Pancreas (tissue), 10 donors: ENCODE measurements at regions not wholly inside any gene's neighbourhood (a gene's known extent, or its start where the extent isn't known, plus 50 kb on each side); places are given as distances from the start of the nearest gene placed in this dataset.
"Not testable (repeated sequence)": the region's sequence is repeated elsewhere in the genome, so short reads cannot be mapped to it uniquely, and the experiment has no call there.

ENCODE experiments used
- ATAC-seq, 4 donors: fragments of 200-7000 bp; cut with Tn5 transposase; one replicate each; pipeline versions ENCODE4 v1.8.0 to v1.9.1; 2020; ENCODE audit warnings: mild to moderate bottlenecking in 4 of 4, moderate library complexity in 4 of 4
- DNase-seq, 6 donors: peaks; one replicate each; pipeline ENCODE4 v3.0.0-alpha.2; 2020
- FAIRE-seq: peaks from 2 replicates; lab custom pipeline; 2012; peaks lifted over from hg19 to GRCh38; lab: Jason Lieb, UNC
- H3K27ac ChIP-seq, 4 donors: fragments of 200-600 bp; sonication (generic); 1 replicate in 3 of 4; 2 replicates in 1 of 4; pipeline versions ENCODE4 v1.5.0 to v1.8.0; 2020
- H3K27me3 ChIP-seq, 4 donors: fragments of 200-600 bp; one replicate each; pipeline ENCODE4 v1.8.0; 2021
- H3K36me3 ChIP-seq, 3 donors: fragments of 200-600 bp; sonication (generic) in 1 of 3; one replicate each; pipeline versions ENCODE4 v1.5.0 to v1.8.0; 2020 to 2021
- H3K4me1 ChIP-seq, 3 donors: fragments of 200-600 bp; one replicate each; pipeline ENCODE4 v1.8.0; 2021
- H3K4me3 ChIP-seq, 4 donors: fragments of 200-600 bp; sonication (generic) in 2 of 4; one replicate each; pipeline versions ENCODE4 v1.5.0 to v1.8.0; 2020 to 2021
- H3K9me3 ChIP-seq, 4 donors: fragments of 200-600 bp; one replicate each; pipeline ENCODE4 v1.8.0; 2021
- whole genome bisulfite sequencing, 2 donors: extraction: QIAGEN DNeasy Blood & Tissue Kit; methylation state at CpG; one replicate each; pipeline ENCODE4 v1.1.7; 2013; 5-methylcytosine and 5-hydroxymethylcytosine counted together
- intact Hi-C, 3 donors: fragments of 100-400 bp; cut with DNase I; formaldehyde crosslinking; loops; one replicate each; pipeline versions ENCODE4 v1.11.1 to v1.14.2; 2022
- donor health status: healthy with polysubstance abuse.
- donor health status: DM: no; HTN: no; CAD: no; lungs with moderate emphysema.
- donor health status: DM: no; HTN: no; CAD: no.
- donor health status: control.
- donor health status: control.
- donor health status: Bipolar disorder and iron deficiency.
- donor health status: DM: yes; HTN: yes; CAD: no.
- donor health status: DM: no; HTN: no; CAD: no.
- donor health status: DM: no; HTN: no; CAD: no.
- donor health status: DM: yes; HTN: yes; CAD: no.

DNA sequence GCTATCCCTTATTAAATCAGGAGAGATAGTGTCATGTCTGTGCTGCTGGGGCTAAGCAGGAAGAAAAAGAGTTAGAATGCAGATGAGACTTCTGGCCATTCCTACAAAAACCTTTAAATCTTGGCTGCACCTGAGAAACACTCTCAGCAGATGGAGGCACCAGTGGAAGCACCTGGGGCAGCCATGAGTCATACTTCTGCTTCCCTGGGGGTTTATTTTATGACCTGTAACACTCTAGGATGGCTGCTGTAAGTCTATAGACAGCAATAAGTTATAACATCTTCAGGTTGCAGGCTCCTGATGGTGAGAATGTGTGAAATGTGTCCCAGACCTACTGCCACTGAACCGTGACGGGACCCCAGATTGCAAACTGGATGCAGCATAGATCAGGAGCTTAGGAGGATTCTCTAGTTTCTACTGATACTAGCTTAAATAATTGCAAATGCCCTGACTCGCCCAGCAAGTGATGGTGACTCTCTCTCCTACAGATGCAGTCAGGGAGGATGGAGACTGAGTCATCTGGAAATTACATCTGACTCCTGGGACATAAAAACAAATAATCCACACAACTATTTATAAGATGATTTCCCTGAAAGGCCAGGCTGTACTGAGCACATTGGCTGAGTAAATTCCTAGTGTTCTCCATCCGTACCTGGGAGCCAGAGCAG is 479.2 kb downstream of the RPIA start:
- H3K4me1 ChIP-seq, H3K9me3 ChIP-seq, DNase-seq, H3K27ac ChIP-seq, H3K4me3 ChIP-seq, FAIRE-seq, H3K27me3 ChIP-seq, intact Hi-C loops, ATAC-seq, H3K36me3 ChIP-seq: not testable (repeated sequence)
- WGBS, 2 donors, result 36 to 45% methylated on average over 1 to 2 of the region's 4 CpGs

DNA sequence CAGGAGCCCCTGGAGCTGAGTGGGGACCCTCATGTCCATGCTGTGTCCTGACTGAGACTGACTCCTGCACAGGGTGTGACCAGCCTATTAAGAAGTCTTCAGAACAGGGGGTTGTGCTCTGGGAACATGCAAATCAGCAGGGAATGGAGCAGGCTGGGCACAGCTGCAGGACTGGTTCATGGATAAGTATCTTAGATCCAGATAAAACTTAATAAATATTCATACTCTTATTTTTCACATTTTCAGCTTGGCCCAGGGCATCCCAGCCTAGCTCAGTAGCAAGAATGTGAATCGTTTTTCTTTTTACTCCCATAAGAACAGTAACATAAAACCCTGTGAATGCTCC is 479.7 kb downstream of the RPIA start:
- 19 to 28% methylated on average over 1 of the region's 1 CpG for WGBS, 2 donors
- intact Hi-C loops, H3K4me1 ChIP-seq, FAIRE-seq, ATAC-seq, H3K27me3 ChIP-seq, H3K27ac ChIP-seq, H3K4me3 ChIP-seq, H3K9me3 ChIP-seq, DNase-seq, H3K36me3 ChIP-seq: not testable (repeated sequence)

DNA sequence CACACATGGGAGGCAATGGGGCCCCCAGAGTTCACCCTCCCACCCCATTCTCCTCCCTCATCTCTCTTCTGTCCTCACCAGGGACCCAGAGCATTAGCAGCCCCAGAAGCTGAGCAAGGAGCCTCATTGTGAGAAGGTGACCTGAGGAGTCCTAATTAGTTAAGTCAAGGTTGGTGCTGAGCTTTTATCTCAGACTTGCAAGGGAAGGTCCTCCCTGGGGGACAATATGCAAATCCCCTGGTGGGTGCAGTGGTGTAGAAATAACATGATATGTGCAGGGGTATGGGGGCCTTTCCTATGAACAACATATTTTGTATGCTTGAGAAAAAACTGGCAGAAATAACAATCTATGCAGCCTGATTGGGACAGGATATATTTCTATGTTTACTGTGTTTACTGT is 485.5 kb downstream of the RPIA start:
- ATAC-seq, DNase-seq, intact Hi-C loops, FAIRE-seq, H3K4me3 ChIP-seq, H3K9me3 ChIP-seq, H3K27ac ChIP-seq, H3K4me1 ChIP-seq, H3K27me3 ChIP-seq, H3K36me3 ChIP-seq: not testable (repeated sequence)

DNA sequence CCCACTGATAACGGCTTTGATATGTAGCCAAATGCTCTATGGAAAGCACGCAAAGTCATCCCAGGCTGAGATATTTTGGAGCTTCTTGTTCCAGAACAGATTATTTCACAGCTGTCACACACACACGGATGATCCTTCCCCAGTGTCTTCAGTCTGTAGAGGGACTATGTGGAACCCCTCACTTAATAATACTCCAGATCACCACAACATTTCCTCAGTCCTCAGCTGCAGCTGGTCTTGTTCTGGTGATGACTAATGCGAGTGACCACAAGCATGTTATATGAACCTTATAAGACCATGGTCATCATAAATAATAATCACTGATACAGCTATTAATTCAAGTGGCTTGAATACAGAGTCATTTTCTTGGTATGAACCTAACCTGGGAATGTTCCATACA is 490.7 kb downstream of the RPIA start:
- H3K4me3 ChIP-seq, H3K9me3 ChIP-seq, H3K27ac ChIP-seq, DNase-seq, intact Hi-C loops, H3K27me3 ChIP-seq, ATAC-seq, H3K4me1 ChIP-seq, FAIRE-seq, H3K36me3 ChIP-seq: not testable (repeated sequence)
- 46 to 69% methylated on average over 4 of the region's 4 CpGs for WGBS, 2 donors

DNA sequence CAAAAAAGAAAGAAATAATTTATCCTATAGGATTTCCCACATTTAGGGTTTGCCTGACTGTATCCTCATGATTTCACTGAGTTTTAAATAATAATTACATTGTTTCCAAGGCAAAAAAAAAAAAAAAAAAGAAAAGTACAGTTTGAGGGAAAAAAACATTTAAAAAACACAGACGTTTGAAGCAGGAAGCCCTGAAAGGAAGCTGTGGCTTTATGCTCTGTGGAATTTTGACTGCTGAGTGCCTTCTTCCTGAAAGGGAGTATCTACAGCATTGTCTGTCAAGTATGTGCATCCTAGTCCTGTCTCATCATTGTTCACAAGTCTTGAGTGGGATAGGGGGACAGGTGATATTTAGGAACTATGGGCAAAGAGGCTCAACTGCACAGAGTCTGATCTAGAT is 493.3 kb downstream of the RPIA start:
- intact Hi-C loops, H3K27me3 ChIP-seq, H3K36me3 ChIP-seq, H3K4me1 ChIP-seq, H3K9me3 ChIP-seq, H3K27ac ChIP-seq, DNase-seq, ATAC-seq, H3K4me3 ChIP-seq, FAIRE-seq: not testable (repeated sequence)
- WGBS, 2 donors, result 9 to 23% methylated on average over 1 of the region's 1 CpG

DNA sequence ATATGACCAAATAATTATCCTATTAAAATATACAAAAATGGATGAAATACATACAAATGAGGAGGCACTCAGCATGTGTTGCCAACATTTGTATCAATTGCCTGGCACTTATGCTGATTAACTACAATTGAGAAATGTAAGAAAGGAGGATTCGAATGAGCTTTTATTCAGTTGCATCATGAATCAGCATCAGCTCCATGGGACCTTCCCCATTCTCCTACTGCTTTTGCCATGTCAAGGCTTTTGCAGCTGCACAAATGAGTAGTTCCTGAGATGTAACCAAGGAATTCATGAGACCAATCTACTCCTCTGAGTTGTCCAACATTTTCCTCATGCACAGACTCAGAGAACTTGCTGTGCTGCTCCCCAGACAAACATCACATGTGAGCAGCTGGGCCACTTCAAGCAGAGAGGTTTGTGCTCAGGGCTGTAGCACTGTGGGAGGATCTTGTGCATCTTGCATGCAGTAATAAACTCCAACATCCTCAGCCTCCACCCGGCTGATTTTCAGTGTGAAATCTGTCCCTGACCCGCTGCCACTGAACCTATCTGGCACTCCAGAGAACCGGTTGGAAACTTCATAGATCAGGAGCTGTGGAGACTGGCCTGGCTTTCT is 504.3 kb downstream of the RPIA start:
- H3K27ac ChIP-seq, intact Hi-C loops, H3K36me3 ChIP-seq, ATAC-seq, H3K4me3 ChIP-seq, DNase-seq, H3K27me3 ChIP-seq, FAIRE-seq, H3K9me3 ChIP-seq, H3K4me1 ChIP-seq: not testable (repeated sequence)
- 55 to 69% methylated on average over 3 of the region's 4 CpGs for WGBS, 2 donors

DNA sequence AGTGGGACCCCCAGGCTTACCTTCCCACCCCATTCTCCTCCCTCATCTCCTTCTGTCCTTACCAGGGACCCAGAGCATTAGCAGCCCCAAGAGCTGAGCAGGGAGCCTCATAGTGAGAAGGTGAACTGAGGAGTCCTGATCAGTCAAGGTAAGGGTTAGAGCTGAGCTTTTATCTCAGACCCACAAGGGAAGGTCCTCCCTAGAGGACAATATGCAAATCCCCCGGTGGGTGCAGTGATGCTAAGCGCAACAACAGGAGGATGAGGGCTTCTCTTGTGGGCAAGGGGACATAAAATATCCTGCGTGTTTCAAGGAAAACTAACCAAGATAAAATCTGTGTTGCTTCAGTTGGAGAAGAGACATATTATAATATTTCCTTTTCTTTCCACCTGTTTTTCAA is 505.2 kb downstream of the RPIA start:
- no CpG with 5 or more reads among the region's 3 CpGs for WGBS, 2 donors

DNA sequence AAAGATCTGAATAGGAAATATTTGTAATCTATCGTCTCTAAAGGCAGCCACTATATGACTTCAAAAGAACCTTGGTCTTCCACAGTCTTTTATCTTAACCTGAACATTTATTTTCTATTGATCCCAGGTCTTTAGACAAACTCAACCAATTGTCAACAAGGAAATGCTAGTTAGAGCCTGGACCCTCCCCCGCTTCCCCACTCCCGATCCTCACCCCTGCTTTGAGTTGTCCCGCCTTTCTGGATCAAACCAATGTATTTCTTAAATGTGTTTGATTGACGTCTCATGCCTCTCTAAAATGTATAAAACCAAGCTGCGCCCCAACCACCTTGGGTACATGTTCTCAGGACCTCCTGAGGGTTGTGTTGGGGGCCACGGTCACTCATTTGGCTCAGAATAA is 506.6 kb downstream of the RPIA start:
- H3K4me1 ChIP-seq, H3K27me3 ChIP-seq, H3K36me3 ChIP-seq, ATAC-seq, H3K27ac ChIP-seq, FAIRE-seq, H3K9me3 ChIP-seq, H3K4me3 ChIP-seq, DNase-seq, intact Hi-C loops: not testable (repeated sequence)
- 50 to 51% methylated on average over 7 of the region's 7 CpGs for WGBS, 2 donors

More for the DNA sequence above, 505.2 kb downstream of the RPIA start:
- H3K27ac ChIP-seq, H3K27me3 ChIP-seq, H3K4me3 ChIP-seq, DNase-seq, FAIRE-seq, intact Hi-C loops, H3K4me1 ChIP-seq, H3K36me3 ChIP-seq, ATAC-seq, H3K9me3 ChIP-seq: not testable (repeated sequence)

DNA sequence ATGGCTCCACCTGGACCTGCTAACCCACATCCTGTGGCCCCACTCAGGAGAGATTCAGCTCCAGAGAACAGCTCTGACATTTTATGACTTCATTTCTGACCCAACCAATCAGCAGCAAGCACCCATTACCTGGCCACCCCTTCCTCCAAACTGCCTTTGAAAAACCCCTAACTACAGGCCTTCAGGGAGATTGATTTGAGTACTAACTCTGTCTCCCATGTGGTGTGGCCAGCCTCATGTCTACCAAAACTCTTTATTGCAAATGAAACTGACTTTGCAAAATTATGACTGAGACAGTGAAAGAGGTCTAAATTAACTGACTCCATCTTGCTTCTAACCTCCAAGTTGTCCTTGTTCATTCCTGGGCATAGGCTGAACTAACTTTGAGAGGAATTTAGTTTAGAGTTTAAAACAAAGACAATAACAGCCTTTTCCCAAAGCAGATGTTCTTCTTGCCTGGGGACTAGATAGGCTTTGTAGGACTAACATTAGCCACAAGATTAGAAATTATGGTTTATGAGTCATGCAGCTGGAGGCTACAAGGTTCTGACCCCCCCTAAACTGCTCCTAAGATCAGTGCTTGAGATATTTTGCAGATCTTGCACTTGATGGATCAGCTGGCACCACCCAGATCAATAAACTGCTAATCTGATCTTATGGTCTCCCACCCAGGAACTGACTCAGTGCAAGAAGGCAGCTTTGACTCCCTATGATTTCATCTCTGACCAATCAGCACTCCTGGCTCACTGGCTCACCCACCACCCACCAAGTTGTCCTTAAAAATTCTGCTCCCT is 508.2 kb downstream of the RPIA start:
- H3K4me3 ChIP-seq, H3K9me3 ChIP-seq, ATAC-seq, FAIRE-seq, H3K4me1 ChIP-seq, intact Hi-C loops, H3K27ac ChIP-seq, H3K27me3 ChIP-seq, H3K36me3 ChIP-seq, DNase-seq: not testable (repeated sequence)

DNA sequence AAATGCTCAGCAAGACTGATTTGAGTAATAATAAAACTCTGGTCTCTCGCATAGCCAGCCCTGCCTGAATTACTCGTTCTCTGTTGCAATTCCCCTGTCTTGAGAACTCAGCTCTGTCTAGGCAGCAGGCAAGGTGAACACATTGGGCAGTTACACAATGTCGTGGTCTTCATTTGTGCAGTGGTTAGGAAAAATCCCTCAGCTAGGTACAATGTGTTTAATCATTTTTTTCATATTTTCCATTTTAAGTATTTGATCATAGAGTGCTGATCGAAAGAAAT is 508.7 kb downstream of the RPIA start:
- intact Hi-C loops, DNase-seq, H3K4me1 ChIP-seq, H3K36me3 ChIP-seq, FAIRE-seq, H3K27me3 ChIP-seq, H3K9me3 ChIP-seq, H3K4me3 ChIP-seq, H3K27ac ChIP-seq, ATAC-seq: not testable (repeated sequence)
- 55 to 69% methylated on average over 4 of the region's 4 CpGs for WGBS, 2 donors

DNA sequence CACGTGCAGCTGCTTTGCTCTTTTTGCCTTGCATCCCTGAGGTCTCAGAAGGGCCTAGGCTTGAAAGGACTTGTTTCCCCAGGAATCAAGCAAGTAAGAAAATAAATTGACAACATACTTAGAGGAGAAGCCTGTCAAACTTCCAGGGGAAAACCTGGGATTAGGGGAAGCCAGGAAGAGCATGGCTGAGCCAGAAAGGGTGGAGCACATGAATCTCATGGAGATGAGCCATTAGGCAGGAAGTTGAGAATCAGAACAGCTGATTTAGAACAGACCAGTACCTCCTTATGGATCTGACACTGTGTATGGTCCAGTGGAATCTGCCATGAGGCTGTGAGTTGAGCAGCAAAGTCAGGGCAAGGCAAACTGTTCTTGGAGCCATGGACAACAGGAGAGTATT is 511.0 kb downstream of the RPIA start:
- WGBS, 2 donors, result 18 to 42% methylated on average over 1 of the region's 1 CpG
- H3K36me3 ChIP-seq, ATAC-seq: not testable (repeated sequence)

More for the DNA sequence above, 511.0 kb downstream of the RPIA start:
- H3K4me1 ChIP-seq, H3K27ac ChIP-seq, intact Hi-C loops, H3K4me3 ChIP-seq, DNase-seq, H3K9me3 ChIP-seq, H3K27me3 ChIP-seq, FAIRE-seq: not testable (repeated sequence)
